SK-N-MC (cell line): ENCODE measurements at regions not wholly inside any gene's neighbourhood (a gene's known extent, or its start where the extent isn't known, plus 50 kb on each side); places are given as distances from the start of the nearest gene placed in this dataset.

Experiments
- EZH2 ChIP-seq: fragments of 200-600 bp; sonication (generic); IDR thresholded peaks from one replicate; pipeline ENCODE4 v1.6.1; 2017; ENCODE audit warnings: antibody characterized with exemption
- FOXP2 ChIP-seq: optimal IDR thresholded peaks from 2 replicates; pipeline ENCODE3; 2011; ENCODE audit warnings: mild to moderate bottlenecking, moderate library complexity; ENCODE audit not compliant: insufficient read depth; ENCODE audit errors: extremely low read length, control extremely low read depth
- POLR2AphosphoS5 ChIP-seq: IDR thresholded peaks from 2 replicates; pipeline ENCODE4 v1.6.1; 2012; ENCODE audit warnings: mild to moderate bottlenecking, low read depth, low read length, borderline replicate concordance

- no peak for TF ChIP-seq EZH2
- no peak for TF ChIP-seq POLR2AphosphoS5
- no peak for TF ChIP-seq FOXP2
Observed at GRCh38 chr2:13942111-13942510, 690.4 kb upstream of the LRATD1 start.
